HepG2 (cell line): ENCODE measurements at regions not wholly inside any gene's neighbourhood (a gene's known extent, or its start where the extent isn't known, plus 50 kb on each side); places are given as distances from the start of the nearest gene placed in this dataset.

Experiments
- ATAC-seq: fragments of 200-7000 bp; cut with Tn5 transposase; 3 replicates; pipeline ENCODE4 v1.9.1; 2020; ENCODE audit warnings: mild to moderate bottlenecking, moderate library complexity
- BruUV-seq: library from RNA; stranded (reverse); fragments of 400-500 nt; replicated peaks from 2 replicates; lab custom pipeline; 2021; lab: Mats Ljungman, UMichigan
- CTCF ChIA-PET: fragments of 300-600 bp; formaldehyde crosslinking; extraction: SDS; loops from one replicate; lab custom pipeline; 2021; ENCODE audit warnings: low total read pairs, inconsistent platforms, low intra/inter-chr PET ratio; lab: Yijun Ruan, JAX
- POLR2A ChIA-PET: fragments of 350-600 bp; sonication (Branson Sonifier 250); formaldehyde crosslinking; loops from one replicate; lab custom pipeline; 2020; ENCODE audit warnings: antibody characterized with exemption, inconsistent platforms; lab: Yijun Ruan, JAX
- DNase-seq: peaks from one replicate; pipeline ENCODE4 v3.0.0-alpha.2; 2015; ENCODE audit warnings: low spot score
- FAIRE-seq: peaks from 3 replicates; lab custom pipeline; 2011; peaks lifted over from hg19 to GRCh38; lab: Jason Lieb, UNC
- H2AFZ ChIP-seq: one replicate; pipeline ENCODE4 v1.6.1; 2011; ENCODE audit warnings: low read length, inconsistent platforms
- H3K27ac ChIP-seq: fragments of 300-600 bp; 3 replicates; pipeline ENCODE4 v1.8.0; 2011; ENCODE audit warnings: mixed run types, mild to moderate bottlenecking, mixed read lengths, low read length, inconsistent platforms; ENCODE audit not compliant: insufficient read depth; ENCODE audit errors: extremely low read length
- H3K27me3 ChIP-seq, 2 experiments: fragments of 200-600 bp in 1 of 2; 2 replicates in 1 of 2; 3 replicates in 1 of 2; pipeline versions ENCODE4 v1.6.0 to v1.8.0; 2011; ENCODE audit warnings: low read length in 2 of 2, mild to moderate bottlenecking in 2 of 2, moderate library complexity in 2 of 2, inconsistent platforms in 1 of 2; ENCODE audit not compliant: insufficient read depth in 2 of 2, control insufficient read depth in 1 of 2
- H3K36me3 ChIP-seq, 2 experiments: fragments of 200-600 bp in 1 of 2; replicated peaks in 1 of 2; 2 replicates in 1 of 2; 3 replicates in 1 of 2; pipeline versions ENCODE4 v1.5.1 to v1.8.0; 2011; ENCODE audit warnings: low read length in 2 of 2, inconsistent platforms in 1 of 2; ENCODE audit not compliant: insufficient read depth in 2 of 2, control insufficient read depth in 1 of 2
- H3K4me1 ChIP-seq: 2 replicates; pipeline ENCODE4 v1.5.1; 2012; ENCODE audit warnings: low read length, inconsistent platforms; ENCODE audit not compliant: insufficient read depth
- H3K4me2 ChIP-seq: 2 replicates; pipeline ENCODE4 v1.6.0; 2011; ENCODE audit warnings: low read depth, low read length, inconsistent platforms
- H3K4me3 ChIP-seq, 3 experiments: fragments of 200-600 bp in 1 of 3; sonication (generic), shearing (Covaris generic) in 1 of 3; replicated peaks in 1 of 3; 2 replicates each; pipeline ENCODE4 v1.5.1; 2011 to 2016; ENCODE audit warnings: low read length in 3 of 3, inconsistent platforms in 2 of 3, low read depth in 2 of 3, mild to moderate bottlenecking in 2 of 3, control low read depth in 1 of 3, mixed read lengths in 1 of 3; ENCODE audit not compliant: insufficient read depth in 1 of 3
- H3K79me2 ChIP-seq: one replicate; pipeline ENCODE4 v1.6.1; 2011; ENCODE audit warnings: low read length, inconsistent platforms; ENCODE audit not compliant: insufficient read depth
- H3K9ac ChIP-seq: 2 replicates; pipeline ENCODE4 v1.6.0; 2011; ENCODE audit warnings: mild to moderate bottlenecking, low read depth, low read length, inconsistent platforms; ENCODE audit not compliant: insufficient read depth
- H3K9me3 ChIP-seq: 2 replicates; pipeline ENCODE4 v1.5.1; 2012; ENCODE audit warnings: mild to moderate bottlenecking, low read length
- H4K20me1 ChIP-seq: 2 replicates; pipeline ENCODE4 v1.6.0; 2011; ENCODE audit warnings: inconsistent platforms, mild to moderate bottlenecking, low read length, moderate library complexity; ENCODE audit not compliant: insufficient read depth
- CEBPB ChIP-seq: IDR thresholded peaks from 2 replicates; pipeline ENCODE4 v1.6.1; 2011; ENCODE audit warnings: low read depth, low read length, improper control_type of control experiment, borderline replicate concordance
- IKZF1 ChIP-seq: fragments of 450-650 bp; IDR thresholded peaks from 2 replicates; pipeline ENCODE4 v1.7.1; 2016
- KLF11 ChIP-seq: IDR thresholded peaks from 2 replicates; pipeline ENCODE4 v1.6.1; 2016; ENCODE audit warnings: missing compliant biosample characterization
- PAX8 ChIP-seq: sonication (generic); formaldehyde crosslinking; IDR thresholded peaks from 2 replicates; pipeline ENCODE4 v1.8.0; 2022; ENCODE audit warnings: mild to moderate bottlenecking, missing genetic modification reagents, borderline replicate concordance
- PHF21A ChIP-seq: sonication (generic); formaldehyde crosslinking; IDR thresholded peaks from 2 replicates; pipeline ENCODE4 v1.5.0; 2020; ENCODE audit warnings: mild to moderate bottlenecking, missing genetic modification reagents
- SNAI1 ChIP-seq: sonication (generic); formaldehyde crosslinking; IDR thresholded peaks from 2 replicates; pipeline ENCODE4 v1.5.0; 2020; ENCODE audit warnings: mild to moderate bottlenecking, missing genetic modification reagents, borderline replicate concordance
- SP1 ChIP-seq, 2 experiments: fragments of 450-650 bp in 1 of 2; sonication (generic) in 1 of 2; formaldehyde crosslinking in 1 of 2; IDR thresholded peaks; 2 replicates each; pipeline versions ENCODE4 v1.4.0 to v1.6.1; 2016 to 2020; ENCODE audit warnings: missing genetic modification reagents in 1 of 2
- SP140L ChIP-seq: sonication (generic); formaldehyde crosslinking; IDR thresholded peaks from 2 replicates; pipeline ENCODE4 v1.4.0; 2020; ENCODE audit warnings: missing genetic modification reagents, borderline replicate concordance
- TMF1 ChIP-seq: sonication (generic); formaldehyde crosslinking; IDR thresholded peaks from 2 replicates; pipeline ENCODE4 v1.8.1; 2022; ENCODE audit warnings: low read depth, missing genetic modification reagents
- ZFP36L2 ChIP-seq: sonication (generic); formaldehyde crosslinking; IDR thresholded peaks from 2 replicates; pipeline ENCODE4 v1.4.0; 2020; ENCODE audit warnings: missing genetic modification reagents
- ZNF329 ChIP-seq: sonication (generic); formaldehyde crosslinking; IDR thresholded peaks from 2 replicates; pipeline ENCODE4 v1.9.0; 2021; ENCODE audit warnings: low read depth, mild to moderate bottlenecking, missing genetic modification reagents
- ZNF350 ChIP-seq: sonication (generic); formaldehyde crosslinking; IDR thresholded peaks from 2 replicates; pipeline ENCODE4 v1.4.0; 2020; ENCODE audit warnings: mild to moderate bottlenecking, low read depth, missing genetic modification reagents, borderline replicate concordance
- ZNF460 ChIP-seq: sonication (generic); formaldehyde crosslinking; IDR thresholded peaks from 2 replicates; pipeline ENCODE4 v1.5.1; 2020; ENCODE audit warnings: missing genetic modification reagents, mild to moderate bottlenecking, borderline replicate concordance
- ZNF614 ChIP-seq: IDR thresholded peaks from 2 replicates; pipeline ENCODE4 v1.6.1; 2018; ENCODE audit warnings: missing biosample characterization, missing genetic modification reagents, inconsistent platforms, borderline replicate concordance
- ZSCAN9 ChIP-seq: IDR thresholded peaks from 2 replicates; pipeline ENCODE4 v1.6.1; 2016; ENCODE audit warnings: borderline replicate concordance
- WGBS: methylation state at CpG from one replicate; pipeline ENCODE4 v1.1.6; 2017; ENCODE audit warnings: low lambda C conversion rate; 5-methylcytosine and 5-hydroxymethylcytosine counted together
- in situ Hi-C: cut with HindIII; loops from 2 replicates; pipeline ENCODE4 v1.10.0; 2017; ENCODE audit warnings: low pct_unique_long_range_greater_than_20kb; ENCODE audit not compliant: extremely low pct_ligation_motif_present
- intact Hi-C: fragments of 100-400 bp; cut with micrococcal nuclease; formaldehyde crosslinking; loops from one replicate; pipeline ENCODE4 v1.10.0; 2022; ENCODE audit not compliant: unreplicated experiment
- TF ChIP-seq, protein P1 (sequence below): sonication (generic); formaldehyde crosslinking; IDR thresholded peaks from 2 replicates; pipeline ENCODE4 v1.5.0; 2020; ENCODE audit warnings: missing genetic modification reagents, mild to moderate bottlenecking, borderline replicate concordance
- TF ChIP-seq, protein P2 (sequence below): sonication (generic); formaldehyde crosslinking; IDR thresholded peaks from 2 replicates; pipeline ENCODE4 v1.5.0; 2020; ENCODE audit warnings: missing genetic modification reagents
- TF ChIP-seq, protein P3 (sequence below): sonication (generic); formaldehyde crosslinking; IDR thresholded peaks from 2 replicates; pipeline ENCODE4 v1.9.0; 2022; ENCODE audit warnings: missing genetic modification reagents, mild to moderate bottlenecking, borderline replicate concordance

DNA sequence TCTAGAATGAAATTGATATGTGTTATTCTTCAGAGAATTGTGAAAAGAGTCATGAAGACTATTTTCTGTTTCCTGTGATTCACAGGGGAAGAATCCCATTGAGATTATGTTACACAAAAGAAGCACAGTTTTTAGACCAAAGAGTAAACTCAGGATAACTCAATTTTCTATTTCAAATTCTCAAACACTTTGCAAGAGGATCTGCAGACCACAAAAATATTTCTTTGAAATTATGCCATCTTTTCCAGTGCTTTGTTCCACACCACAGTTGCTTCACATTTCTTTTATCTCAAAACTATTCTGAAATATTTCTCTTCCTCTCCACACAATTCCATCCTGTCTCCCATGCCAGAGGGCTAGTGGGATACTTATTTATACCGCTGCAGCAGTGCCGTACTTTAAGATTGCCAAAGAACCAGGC lies 188.9 kb upstream of the FOXG1 start:
- ATAC-seq (no peak), FAIRE-seq (no peak), DNase-seq (no peak)
- H3K9me3 ChIP-seq: peaks cover 85% of the 10 kb centered on the region
- H3K4me3 ChIP-seq: no peak overlapping the region
- H3K79me2 ChIP-seq: no peaks in the 10 kb centered on the region
- TF ChIP-seq ZSCAN9 (no peak), TMF1 (no peak), ZNF614 (CRISPR knock-in tag) (no peak), SP140L (CRISPR knock-in tag) (no peak)
- intact Hi-C loops: no loop called here
- no peak overlapping the region for H3K9ac ChIP-seq
- H3K4me1 ChIP-seq: no peaks in the 10 kb centered on the region
- H2AFZ ChIP-seq: no peak overlapping the region
- no peak overlapping the region for H3K4me2 ChIP-seq
- ChIA-PET CTCF (no interaction called here), POLR2A (no interaction called here)
- H3K27me3 ChIP-seq: no peaks in the 10 kb centered on the region
- BruUV-seq: no TSS peak
- H3K36me3 ChIP-seq: no peaks in the 10 kb centered on the region
- no peak overlapping the region for H3K27ac ChIP-seq
- 21% methylated on average over 2 of the region's 2 CpGs for WGBS
- H4K20me1 ChIP-seq: no peaks in the 10 kb centered on the region
- in situ Hi-C loops: no loop called here

DNA sequence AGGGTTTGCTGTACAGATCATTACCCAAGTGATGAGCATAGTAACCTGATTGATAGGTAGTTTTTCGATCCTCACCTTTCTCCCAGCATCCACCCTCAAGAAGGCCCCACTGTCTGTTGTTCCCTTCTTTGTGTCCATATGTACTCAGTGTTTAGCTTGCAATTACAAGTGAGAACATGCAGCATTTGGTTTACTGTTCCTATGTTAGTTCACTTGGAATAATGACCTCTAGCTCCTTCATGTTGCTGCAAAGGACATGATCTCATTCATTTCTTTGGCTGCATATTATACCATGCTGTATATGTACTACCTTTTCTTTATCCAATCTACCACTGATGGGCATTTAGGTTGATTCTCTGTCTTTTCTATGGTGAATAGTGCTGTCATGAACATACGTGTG lies 181.6 kb upstream of the FOXG1 start:
- H3K9ac ChIP-seq: no peak overlapping the region
- no peak for ATAC-seq
- no peak for DNase-seq
- H3K9me3 ChIP-seq: peaks cover 85% of the 10 kb centered on the region
- in situ Hi-C loops: no loop called here
- H3K4me3 ChIP-seq: no peak overlapping the region
- H2AFZ ChIP-seq: no peak overlapping the region
- H3K79me2 ChIP-seq: no peaks in the 10 kb centered on the region
- H3K36me3 ChIP-seq: no peaks in the 10 kb centered on the region
- intact Hi-C loops: no loop called here
- WGBS: 3% methylated on average over 2 of the region's 2 CpGs
- ChIA-PET POLR2A (no interaction called here), CTCF (no interaction called here)
- no peaks in the 10 kb centered on the region for H3K4me1 ChIP-seq
- no TSS peak for BruUV-seq
- FAIRE-seq: no peak
- no peaks in the 10 kb centered on the region for H3K27me3 ChIP-seq
- H3K4me2 ChIP-seq: no peak overlapping the region
- no peaks in the 10 kb centered on the region for H4K20me1 ChIP-seq
- H3K27ac ChIP-seq: no peak overlapping the region
- TF ChIP-seq, protein P1, sequence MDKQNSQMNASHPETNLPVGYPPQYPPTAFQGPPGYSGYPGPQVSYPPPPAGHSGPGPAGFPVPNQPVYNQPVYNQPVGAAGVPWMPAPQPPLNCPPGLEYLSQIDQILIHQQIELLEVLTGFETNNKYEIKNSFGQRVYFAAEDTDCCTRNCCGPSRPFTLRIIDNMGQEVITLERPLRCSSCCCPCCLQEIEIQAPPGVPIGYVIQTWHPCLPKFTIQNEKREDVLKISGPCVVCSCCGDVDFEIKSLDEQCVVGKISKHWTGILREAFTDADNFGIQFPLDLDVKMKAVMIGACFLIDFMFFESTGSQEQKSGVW (CRISPR knock-in tag): no peak
- TF ChIP-seq SNAI1 (CRISPR knock-in tag) (no peak), SP1 (IDR thresholded peaks at IDR 0.05) (no peak), SP1 (CRISPR knock-in tag; IDR thresholded peaks at IDR 0.05) (no peak), ZNF350 (CRISPR knock-in tag) (no peak), ZFP36L2 (CRISPR knock-in tag) (no peak), IKZF1 (no peak), KLF11 (CRISPR knock-in tag) (no peak), PHF21A (CRISPR knock-in tag) (no peak), CEBPB (no peak), ZNF329 (CRISPR knock-in tag) (no peak), ZNF460 (CRISPR knock-in tag) (no peak), PAX8 (no peak)
- TF ChIP-seq, protein P2, sequence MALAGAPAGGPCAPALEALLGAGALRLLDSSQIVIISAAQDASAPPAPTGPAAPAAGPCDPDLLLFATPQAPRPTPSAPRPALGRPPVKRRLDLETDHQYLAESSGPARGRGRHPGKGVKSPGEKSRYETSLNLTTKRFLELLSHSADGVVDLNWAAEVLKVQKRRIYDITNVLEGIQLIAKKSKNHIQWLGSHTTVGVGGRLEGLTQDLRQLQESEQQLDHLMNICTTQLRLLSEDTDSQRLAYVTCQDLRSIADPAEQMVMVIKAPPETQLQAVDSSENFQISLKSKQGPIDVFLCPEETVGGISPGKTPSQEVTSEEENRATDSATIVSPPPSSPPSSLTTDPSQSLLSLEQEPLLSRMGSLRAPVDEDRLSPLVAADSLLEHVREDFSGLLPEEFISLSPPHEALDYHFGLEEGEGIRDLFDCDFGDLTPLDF (CRISPR knock-in tag): no peak
- TF ChIP-seq, protein P3, sequence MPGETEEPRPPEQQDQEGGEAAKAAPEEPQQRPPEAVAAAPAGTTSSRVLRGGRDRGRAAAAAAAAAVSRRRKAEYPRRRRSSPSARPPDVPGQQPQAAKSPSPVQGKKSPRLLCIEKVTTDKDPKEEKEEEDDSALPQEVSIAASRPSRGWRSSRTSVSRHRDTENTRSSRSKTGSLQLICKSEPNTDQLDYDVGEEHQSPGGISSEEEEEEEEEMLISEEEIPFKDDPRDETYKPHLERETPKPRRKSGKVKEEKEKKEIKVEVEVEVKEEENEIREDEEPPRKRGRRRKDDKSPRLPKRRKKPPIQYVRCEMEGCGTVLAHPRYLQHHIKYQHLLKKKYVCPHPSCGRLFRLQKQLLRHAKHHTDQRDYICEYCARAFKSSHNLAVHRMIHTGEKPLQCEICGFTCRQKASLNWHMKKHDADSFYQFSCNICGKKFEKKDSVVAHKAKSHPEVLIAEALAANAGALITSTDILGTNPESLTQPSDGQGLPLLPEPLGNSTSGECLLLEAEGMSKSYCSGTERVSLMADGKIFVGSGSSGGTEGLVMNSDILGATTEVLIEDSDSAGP: no peak
